GM23338 (cell line): ENCODE measurements at regions not wholly inside any gene's neighbourhood (a gene's known extent, or its start where the extent isn't known, plus 50 kb on each side); places are given as distances from the start of the nearest gene placed in this dataset.

Source experiments
- ATAC-seq: fragments of 200-7000 bp; cut with Tn5 transposase; 3 replicates; pipeline ENCODE4 v1.9.1; 2020
- DNase-seq: peaks from one replicate; pipeline ENCODE4 v3.0.0-alpha.2; 2015; ENCODE audit warnings: low spot score
- H2AFZ ChIP-seq: fragments of 200-600 bp; sonication (generic); 2 replicates; pipeline ENCODE4 v1.8.0; 2016; ENCODE audit warnings: antibody characterized with exemption, mild to moderate bottlenecking, moderate library complexity
- H3F3A ChIP-seq: fragments of 200-600 bp; sonication (generic); replicated peaks from 2 replicates; pipeline ENCODE4 v1.8.0; 2017; ENCODE audit warnings: antibody characterized with exemption, mixed run types, low read depth
- H3K27ac ChIP-seq: fragments of 200-600 bp; sonication (generic); 2 replicates; pipeline ENCODE4 v1.6.1; 2016; ENCODE audit warnings: low read depth
- H3K27me3 ChIP-seq: fragments of 200-600 bp; sonication (generic); 2 replicates; pipeline ENCODE4 v1.8.0; 2016; ENCODE audit warnings: mild to moderate bottlenecking, mixed run types, moderate library complexity; ENCODE audit not compliant: insufficient read depth
- H3K36me3 ChIP-seq: fragments of 200-600 bp; sonication (generic); 2 replicates; pipeline ENCODE4 v1.8.0; 2016; ENCODE audit warnings: mild to moderate bottlenecking; ENCODE audit not compliant: insufficient read depth
- H3K4me1 ChIP-seq: fragments of 200-600 bp; sonication (generic); 2 replicates; pipeline ENCODE4 v1.8.0; 2016; ENCODE audit warnings: mild to moderate bottlenecking, moderate library complexity; ENCODE audit not compliant: insufficient read depth
- H3K4me2 ChIP-seq: fragments of 200-600 bp; sonication (generic); 2 replicates; pipeline ENCODE4 v1.7.1; 2017; ENCODE audit warnings: mixed run types
- H3K4me3 ChIP-seq: fragments of 200-600 bp; sonication (generic); 2 replicates; pipeline ENCODE4 v1.6.1; 2016; ENCODE audit warnings: mixed run types
- H3K79me2 ChIP-seq: fragments of 200-600 bp; sonication (generic); replicated peaks from 2 replicates; pipeline ENCODE4 v1.8.0; 2017; ENCODE audit warnings: mild to moderate bottlenecking; ENCODE audit not compliant: insufficient read depth
- H3K9me2 ChIP-seq: fragments of 200-600 bp; sonication (generic); 2 replicates; pipeline ENCODE4 v1.8.0; 2017; ENCODE audit not compliant: insufficient read depth
- H4K20me1 ChIP-seq: fragments of 200-600 bp; sonication (generic); replicated peaks from 2 replicates; pipeline ENCODE4 v1.8.0; 2017; ENCODE audit warnings: mild to moderate bottlenecking; ENCODE audit not compliant: insufficient read depth
- H3K27ac Mint-ChIP-seq: 2 replicates; pipeline ENCODE4 v1.8.0; 2020; ENCODE audit warnings: inconsistent platforms, mild to moderate bottlenecking, moderate library complexity, mixed read lengths
- H3K27me3 Mint-ChIP-seq: 3 replicates; pipeline ENCODE4 v1.8.0; 2022; ENCODE audit warnings: low read depth, mild to moderate bottlenecking, moderate library complexity, mixed read lengths, inconsistent platforms; ENCODE audit not compliant: insufficient read depth, poor library complexity
- H3K36me3 Mint-ChIP-seq: 3 replicates; pipeline ENCODE4 v1.8.0; 2021; ENCODE audit warnings: low read depth, mild to moderate bottlenecking, inconsistent platforms, moderate library complexity, mixed read lengths
- H3K4me1 Mint-ChIP-seq: 3 replicates; pipeline ENCODE4 v1.8.0; 2020; ENCODE audit warnings: mild to moderate bottlenecking, inconsistent platforms, mixed read lengths
- H3K4me3 Mint-ChIP-seq: 3 replicates; pipeline ENCODE4 v1.8.0; 2021; ENCODE audit warnings: moderate library complexity, mild to moderate bottlenecking, inconsistent platforms, mixed read lengths
- H3K9me3 Mint-ChIP-seq: 3 replicates; pipeline ENCODE4 v1.8.0; 2020; ENCODE audit warnings: moderate library complexity, mild to moderate bottlenecking, inconsistent platforms, mixed read lengths
- CREB1 ChIP-seq: fragments of 250-450 bp; sonication (Bioruptor Pico); IDR thresholded peaks from 2 replicates; pipeline ENCODE4 v1.5.0; 2020; ENCODE audit warnings: low read depth, mild to moderate bottlenecking, moderate library complexity
- ETS1 ChIP-seq: IDR thresholded peaks from 2 replicates; pipeline ENCODE4 v1.6.1; 2016; ENCODE audit warnings: antibody characterized with exemption
- EZH2 ChIP-seq: fragments of 200-600 bp; sonication (generic); IDR thresholded peaks from one replicate; pipeline ENCODE4 v1.8.0; 2017; ENCODE audit warnings: antibody characterized with exemption, mild to moderate bottlenecking, low read depth; ENCODE audit not compliant: unreplicated experiment
- EZH2phosphoT487 ChIP-seq: fragments of 200-600 bp; sonication (generic); IDR thresholded peaks from one replicate; pipeline ENCODE4 v1.8.1; 2018; ENCODE audit warnings: antibody characterized with exemption; ENCODE audit not compliant: unreplicated experiment
- JUNB ChIP-seq: IDR thresholded peaks from one replicate; pipeline ENCODE4 v1.6.1; 2016; ENCODE audit warnings: antibody characterized with exemption; ENCODE audit not compliant: unreplicated experiment
- NANOG ChIP-seq: IDR thresholded peaks from 2 replicates; pipeline ENCODE4 v1.6.1; 2016; ENCODE audit warnings: antibody characterized with exemption, borderline replicate concordance
- POLR2AphosphoS5 ChIP-seq: IDR thresholded peaks from 2 replicates; pipeline ENCODE4 v1.6.1; 2016; ENCODE audit warnings: antibody characterized with exemption, low read depth
- REST ChIP-seq: IDR thresholded peaks from one replicate; pipeline ENCODE4 v1.6.1; 2018; ENCODE audit warnings: antibody characterized with exemption; ENCODE audit not compliant: unreplicated experiment
- STAT1 ChIP-seq: IDR thresholded peaks from one replicate; pipeline ENCODE4 v1.6.1; 2016; ENCODE audit warnings: antibody characterized with exemption; ENCODE audit not compliant: unreplicated experiment
- ZNF114 ChIP-seq: fragments of 250-450 bp; sonication (Bioruptor Pico); IDR thresholded peaks from 2 replicates; pipeline ENCODE4 v1.5.0; 2020; ENCODE audit warnings: mild to moderate bottlenecking, moderate library complexity
- ZNF331 ChIP-seq: fragments of 250-450 bp; sonication (Bioruptor Pico); IDR thresholded peaks from 2 replicates; pipeline ENCODE4 v1.5.0; 2020; ENCODE audit warnings: low read depth, mild to moderate bottlenecking, moderate library complexity
- TF ChIP-seq, protein P1 (sequence below): fragments of 250-450 bp; sonication (Bioruptor Pico); IDR thresholded peaks from 2 replicates; pipeline ENCODE4 v1.5.0; 2020; ENCODE audit warnings: mild to moderate bottlenecking, moderate library complexity
- TF ChIP-seq, protein P2 (sequence below), 2 experiments: fragments of 200-600 bp in 1 of 2; sonication (generic) in 1 of 2; conservative IDR thresholded peaks; 2 replicates each; pipeline versions ENCODE4 v1.5.1 to v1.6.1; 2016 to 2017; ENCODE audit warnings: antibody characterized with exemption in 2 of 2, low read depth in 2 of 2, mild to moderate bottlenecking in 2 of 2, moderate library complexity in 1 of 2

DNA sequence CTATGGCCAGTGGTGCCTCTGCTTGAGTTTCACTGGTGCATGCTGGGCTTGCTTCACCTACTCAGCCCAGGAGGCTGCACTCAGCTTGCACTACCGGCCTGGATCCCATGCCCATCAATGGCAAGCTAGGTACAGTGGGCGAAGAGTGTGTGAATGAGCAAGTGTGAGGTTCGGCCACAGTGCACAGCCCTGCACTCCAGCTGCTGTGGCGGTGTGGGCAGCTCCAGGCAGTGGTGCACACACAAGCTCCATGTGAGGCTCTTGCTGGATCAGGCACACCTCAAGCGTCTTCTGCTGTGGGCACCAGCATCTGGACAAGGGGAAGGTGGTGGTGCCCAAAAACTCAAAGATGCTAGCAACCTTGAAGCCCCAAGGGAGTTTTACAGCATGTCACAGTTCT is 820.9 kb upstream of the LCORL start:
- Histone ChIP-seq H3K27ac (no peak overlapping the region), H3K27me3 (no peaks in the 10 kb centered on the region), H4K20me1 (no peaks in the 10 kb centered on the region), H3K4me2 (no peak overlapping the region), H3K9me2 (peaks cover 14% of the 10 kb centered on the region), H3K4me3 (no peak overlapping the region), H2AFZ (no peak overlapping the region), H3K4me1 (no peaks in the 10 kb centered on the region), H3K36me3 (no peaks in the 10 kb centered on the region), H3F3A (no peaks in the 10 kb centered on the region), H3K79me2 (no peaks in the 10 kb centered on the region)
- ATAC-seq, result no peak
- no peaks in the 10 kb centered on the region for H3K4me1 Mint-ChIP-seq
- H3K27ac Mint-ChIP-seq, result no peak overlapping the region
- H3K4me3 Mint-ChIP-seq, result no peak overlapping the region
- peaks cover 28% of the 10 kb centered on the region for H3K9me3 Mint-ChIP-seq
- peaks cover 3% of the 10 kb centered on the region for H3K27me3 Mint-ChIP-seq
- DNase-seq, result no peak
- peaks cover 24% of the 10 kb centered on the region for H3K36me3 Mint-ChIP-seq
- TF ChIP-seq, protein P1, sequence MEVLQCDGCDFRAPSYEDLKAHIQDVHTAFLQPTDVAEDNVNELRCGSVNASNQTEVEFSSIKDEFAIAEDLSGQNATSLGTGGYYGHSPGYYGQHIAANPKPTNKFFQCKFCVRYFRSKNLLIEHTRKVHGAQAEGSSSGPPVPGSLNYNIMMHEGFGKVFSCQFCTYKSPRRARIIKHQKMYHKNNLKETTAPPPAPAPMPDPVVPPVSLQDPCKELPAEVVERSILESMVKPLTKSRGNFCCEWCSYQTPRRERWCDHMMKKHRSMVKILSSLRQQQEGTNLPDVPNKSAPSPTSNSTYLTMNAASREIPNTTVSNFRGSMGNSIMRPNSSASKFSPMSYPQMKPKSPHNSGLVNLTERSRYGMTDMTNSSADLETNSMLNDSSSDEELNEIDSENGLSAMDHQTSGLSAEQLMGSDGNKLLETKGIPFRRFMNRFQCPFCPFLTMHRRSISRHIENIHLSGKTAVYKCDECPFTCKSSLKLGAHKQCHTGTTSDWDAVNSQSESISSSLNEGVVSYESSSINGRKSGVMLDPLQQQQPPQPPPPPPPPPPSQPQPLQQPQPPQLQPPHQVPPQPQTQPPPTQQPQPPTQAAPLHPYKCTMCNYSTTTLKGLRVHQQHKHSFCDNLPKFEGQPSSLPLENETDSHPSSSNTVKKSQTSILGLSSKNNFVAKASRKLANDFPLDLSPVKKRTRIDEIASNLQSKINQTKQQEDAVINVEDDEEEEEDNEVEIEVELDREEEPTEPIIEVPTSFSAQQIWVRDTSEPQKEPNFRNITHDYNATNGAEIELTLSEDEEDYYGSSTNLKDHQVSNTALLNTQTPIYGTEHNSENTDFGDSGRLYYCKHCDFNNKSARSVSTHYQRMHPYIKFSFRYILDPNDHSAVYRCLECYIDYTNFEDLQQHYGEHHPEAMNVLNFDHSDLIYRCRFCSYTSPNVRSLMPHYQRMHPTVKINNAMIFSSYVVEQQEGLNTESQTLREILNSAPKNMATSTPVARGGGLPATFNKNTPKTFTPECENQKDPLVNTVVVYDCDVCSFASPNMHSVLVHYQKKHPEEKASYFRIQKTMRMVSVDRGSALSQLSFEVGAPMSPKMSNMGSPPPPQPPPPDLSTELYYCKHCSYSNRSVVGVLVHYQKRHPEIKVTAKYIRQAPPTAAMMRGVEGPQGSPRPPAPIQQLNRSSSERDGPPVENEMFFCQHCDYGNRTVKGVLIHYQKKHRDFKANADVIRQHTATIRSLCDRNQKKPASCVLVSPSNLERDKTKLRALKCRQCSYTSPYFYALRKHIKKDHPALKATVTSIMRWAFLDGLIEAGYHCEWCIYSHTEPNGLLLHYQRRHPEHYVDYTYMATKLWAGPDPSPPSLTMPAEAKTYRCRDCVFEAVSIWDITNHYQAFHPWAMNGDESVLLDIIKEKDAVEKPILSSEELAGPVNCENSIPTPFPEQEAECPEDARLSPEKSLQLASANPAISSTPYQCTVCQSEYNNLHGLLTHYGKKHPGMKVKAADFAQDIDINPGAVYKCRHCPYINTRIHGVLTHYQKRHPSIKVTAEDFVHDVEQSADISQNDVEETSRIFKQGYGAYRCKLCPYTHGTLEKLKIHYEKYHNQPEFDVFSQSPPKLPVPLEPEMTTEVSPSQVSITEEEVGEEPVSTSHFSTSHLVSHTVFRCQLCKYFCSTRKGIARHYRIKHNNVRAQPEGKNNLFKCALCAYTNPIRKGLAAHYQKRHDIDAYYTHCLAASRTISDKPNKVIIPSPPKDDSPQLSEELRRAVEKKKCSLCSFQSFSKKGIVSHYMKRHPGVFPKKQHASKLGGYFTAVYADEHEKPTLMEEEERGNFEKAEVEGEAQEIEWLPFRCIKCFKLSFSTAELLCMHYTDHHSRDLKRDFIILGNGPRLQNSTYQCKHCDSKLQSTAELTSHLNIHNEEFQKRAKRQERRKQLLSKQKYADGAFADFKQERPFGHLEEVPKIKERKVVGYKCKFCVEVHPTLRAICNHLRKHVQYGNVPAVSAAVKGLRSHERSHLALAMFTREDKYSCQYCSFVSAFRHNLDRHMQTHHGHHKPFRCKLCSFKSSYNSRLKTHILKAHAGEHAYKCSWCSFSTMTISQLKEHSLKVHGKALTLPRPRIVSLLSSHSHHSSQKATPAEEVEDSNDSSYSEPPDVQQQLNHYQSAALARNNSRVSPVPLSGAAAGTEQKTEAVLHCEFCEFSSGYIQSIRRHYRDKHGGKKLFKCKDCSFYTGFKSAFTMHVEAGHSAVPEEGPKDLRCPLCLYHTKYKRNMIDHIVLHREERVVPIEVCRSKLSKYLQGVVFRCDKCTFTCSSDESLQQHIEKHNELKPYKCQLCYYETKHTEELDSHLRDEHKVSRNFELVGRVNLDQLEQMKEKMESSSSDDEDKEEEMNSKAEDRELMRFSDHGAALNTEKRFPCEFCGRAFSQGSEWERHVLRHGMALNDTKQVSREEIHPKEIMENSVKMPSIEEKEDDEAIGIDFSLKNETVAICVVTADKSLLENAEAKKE (CRISPR knock-in tag), result no peak
- TF ChIP-seq ETS1 (no peak), ZNF331 (CRISPR knock-in tag) (no peak), REST (no peak), EZH2phosphoT487 (no peak), NANOG (no peak), POLR2AphosphoS5 (no peak), ZNF114 (CRISPR knock-in tag) (no peak), JUNB (no peak), EZH2 (no peak), CREB1 (no peak), STAT1 (no peak)
- TF ChIP-seq, protein P2, sequence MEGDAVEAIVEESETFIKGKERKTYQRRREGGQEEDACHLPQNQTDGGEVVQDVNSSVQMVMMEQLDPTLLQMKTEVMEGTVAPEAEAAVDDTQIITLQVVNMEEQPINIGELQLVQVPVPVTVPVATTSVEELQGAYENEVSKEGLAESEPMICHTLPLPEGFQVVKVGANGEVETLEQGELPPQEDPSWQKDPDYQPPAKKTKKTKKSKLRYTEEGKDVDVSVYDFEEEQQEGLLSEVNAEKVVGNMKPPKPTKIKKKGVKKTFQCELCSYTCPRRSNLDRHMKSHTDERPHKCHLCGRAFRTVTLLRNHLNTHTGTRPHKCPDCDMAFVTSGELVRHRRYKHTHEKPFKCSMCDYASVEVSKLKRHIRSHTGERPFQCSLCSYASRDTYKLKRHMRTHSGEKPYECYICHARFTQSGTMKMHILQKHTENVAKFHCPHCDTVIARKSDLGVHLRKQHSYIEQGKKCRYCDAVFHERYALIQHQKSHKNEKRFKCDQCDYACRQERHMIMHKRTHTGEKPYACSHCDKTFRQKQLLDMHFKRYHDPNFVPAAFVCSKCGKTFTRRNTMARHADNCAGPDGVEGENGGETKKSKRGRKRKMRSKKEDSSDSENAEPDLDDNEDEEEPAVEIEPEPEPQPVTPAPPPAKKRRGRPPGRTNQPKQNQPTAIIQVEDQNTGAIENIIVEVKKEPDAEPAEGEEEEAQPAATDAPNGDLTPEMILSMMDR (conservative IDR thresholded peaks at IDR 0.05; ENCODE audit: low read depth in 2 of 2), result no peak
